ES-I3 (cell line): ENCODE measurements at regions not wholly inside any gene's neighbourhood (a gene's known extent, or its start where the extent isn't known, plus 50 kb on each side); places are given as distances from the start of the nearest gene placed in this dataset.

ENCODE experiments used
- H3K36me3 ChIP-seq: 2 replicates; pipeline ENCODE4 v1.6.1; 2013; ENCODE audit warnings: mild to moderate bottlenecking, low read length, control low read depth, moderate library complexity; ENCODE audit not compliant: insufficient read depth
- H3K4me1 ChIP-seq: 2 replicates; pipeline ENCODE4 v1.6.1; 2013; ENCODE audit warnings: mild to moderate bottlenecking, control low read depth, low read length; ENCODE audit not compliant: insufficient read depth
- H3K9ac ChIP-seq: 2 replicates; pipeline ENCODE4 v1.6.1; 2013; ENCODE audit warnings: low read depth, mild to moderate bottlenecking, low read length, moderate library complexity
- H3K9me3 ChIP-seq: 2 replicates; pipeline ENCODE4 v1.6.1; 2013; ENCODE audit warnings: mild to moderate bottlenecking, low read length, moderate library complexity; ENCODE audit not compliant: control insufficient read depth, insufficient read depth

DNA sequence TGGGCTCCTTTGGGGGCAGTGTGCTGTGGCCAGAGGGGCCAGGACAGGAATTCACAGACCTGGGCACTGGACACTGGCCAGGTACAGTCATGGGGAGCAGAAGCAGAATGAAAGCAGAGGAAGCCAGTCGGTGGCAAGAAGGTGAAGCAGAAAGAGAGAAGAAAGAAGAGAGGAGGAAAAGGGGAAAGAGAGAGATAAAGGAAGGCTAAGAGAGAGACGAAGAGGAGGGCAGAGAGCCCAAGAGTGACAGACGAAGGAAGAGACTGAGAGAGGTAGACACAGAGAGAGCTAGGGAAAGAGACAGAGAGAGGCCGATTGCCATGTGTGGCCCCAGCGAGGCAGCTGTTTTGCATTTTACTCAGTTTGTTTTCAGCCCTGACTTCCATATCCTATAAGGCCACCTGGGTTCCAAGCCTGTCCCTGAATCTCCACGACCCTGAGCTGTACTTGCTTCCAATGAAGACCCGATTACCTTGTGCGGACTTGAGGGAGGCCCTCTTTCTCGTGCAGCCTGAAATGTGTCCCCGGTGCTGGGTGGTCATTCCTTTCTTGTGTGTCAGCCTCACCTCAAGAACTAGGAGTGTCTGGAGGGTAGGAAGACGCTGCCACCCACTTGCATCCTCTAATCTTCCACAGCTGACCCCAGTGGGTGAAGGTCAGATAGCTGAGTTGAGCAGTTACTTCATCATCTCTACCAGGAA lies 73.9 kb downstream of the LSM3 start:
- Histone ChIP-seq H3K9ac (no peak overlapping the region), H3K4me1 (peaks cover 3% of the 10 kb centered on the region; the same call in 1 of the 2 replicates)

GRCh38 chr3:14253022-14253706 lies 74.5 kb downstream of the LSM3 start:
- no peaks in the 10 kb centered on the region for H3K36me3 ChIP-seq
- no peaks in the 10 kb centered on the region for H3K9me3 ChIP-seq
- peaks cover 3% of the 10 kb centered on the region; the same call in 1 of the 2 replicates for H3K4me1 ChIP-seq
- no peak overlapping the region for H3K9ac ChIP-seq

More for the DNA sequence above, 73.9 kb downstream of the LSM3 start:
- H3K36me3 ChIP-seq: no peaks in the 10 kb centered on the region
- no peaks in the 10 kb centered on the region for H3K9me3 ChIP-seq

GRCh38 chr3:14253707-14254382 lies 75.2 kb downstream of the LSM3 start:
- no peaks in the 10 kb centered on the region for H3K36me3 ChIP-seq
- no peaks in the 10 kb centered on the region for H3K9me3 ChIP-seq
- H3K9ac ChIP-seq: no peak overlapping the region
- H3K4me1 ChIP-seq: peaks cover 3% of the 10 kb centered on the region; the same call in 1 of the 2 replicates

GRCh38 chr3:14254812-14255702 lies 76.4 kb downstream of the LSM3 start:
- no peak overlapping the region for H3K9ac ChIP-seq
- no peaks in the 10 kb centered on the region for H3K36me3 ChIP-seq
- peaks cover 3% of the 10 kb centered on the region; the same call in 1 of the 2 replicates for H3K4me1 ChIP-seq
- H3K9me3 ChIP-seq: no peaks in the 10 kb centered on the region

DNA sequence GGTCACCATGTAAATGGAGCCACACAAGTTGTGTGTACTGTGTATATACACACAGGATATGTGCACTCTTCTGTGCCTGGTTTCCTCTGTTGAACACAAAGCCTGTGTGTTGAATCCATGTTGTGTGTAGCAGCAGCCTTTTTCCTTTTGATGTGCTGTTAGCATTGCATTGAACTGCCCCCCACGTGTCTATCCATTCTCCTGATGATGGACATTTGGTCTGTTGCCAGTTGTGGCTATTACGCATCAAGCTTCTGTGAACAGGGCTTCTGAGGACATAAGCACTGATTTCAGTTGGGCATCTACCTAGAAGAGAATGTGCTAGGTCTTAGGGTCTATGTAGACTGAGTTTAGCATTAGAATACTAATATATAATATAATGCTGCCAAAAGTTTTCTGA lies 77.4 kb downstream of the LSM3 start:
- no peaks in the 10 kb centered on the region for H3K36me3 ChIP-seq
- no peaks in the 10 kb centered on the region for H3K9me3 ChIP-seq
- H3K9ac ChIP-seq: no peak overlapping the region
- peaks cover 3% of the 10 kb centered on the region; the same call in 1 of the 2 replicates for H3K4me1 ChIP-seq

- Histone ChIP-seq H3K9ac (no peak overlapping the region), H3K4me1 (peaks cover 3% of the 10 kb centered on the region; the same call in 1 of the 2 replicates), H3K9me3 (no peaks in the 10 kb centered on the region), H3K36me3 (no peaks in the 10 kb centered on the region)
Observed at GRCh38 chr3:14256561-14257342, 78.1 kb downstream of the LSM3 start.

DNA sequence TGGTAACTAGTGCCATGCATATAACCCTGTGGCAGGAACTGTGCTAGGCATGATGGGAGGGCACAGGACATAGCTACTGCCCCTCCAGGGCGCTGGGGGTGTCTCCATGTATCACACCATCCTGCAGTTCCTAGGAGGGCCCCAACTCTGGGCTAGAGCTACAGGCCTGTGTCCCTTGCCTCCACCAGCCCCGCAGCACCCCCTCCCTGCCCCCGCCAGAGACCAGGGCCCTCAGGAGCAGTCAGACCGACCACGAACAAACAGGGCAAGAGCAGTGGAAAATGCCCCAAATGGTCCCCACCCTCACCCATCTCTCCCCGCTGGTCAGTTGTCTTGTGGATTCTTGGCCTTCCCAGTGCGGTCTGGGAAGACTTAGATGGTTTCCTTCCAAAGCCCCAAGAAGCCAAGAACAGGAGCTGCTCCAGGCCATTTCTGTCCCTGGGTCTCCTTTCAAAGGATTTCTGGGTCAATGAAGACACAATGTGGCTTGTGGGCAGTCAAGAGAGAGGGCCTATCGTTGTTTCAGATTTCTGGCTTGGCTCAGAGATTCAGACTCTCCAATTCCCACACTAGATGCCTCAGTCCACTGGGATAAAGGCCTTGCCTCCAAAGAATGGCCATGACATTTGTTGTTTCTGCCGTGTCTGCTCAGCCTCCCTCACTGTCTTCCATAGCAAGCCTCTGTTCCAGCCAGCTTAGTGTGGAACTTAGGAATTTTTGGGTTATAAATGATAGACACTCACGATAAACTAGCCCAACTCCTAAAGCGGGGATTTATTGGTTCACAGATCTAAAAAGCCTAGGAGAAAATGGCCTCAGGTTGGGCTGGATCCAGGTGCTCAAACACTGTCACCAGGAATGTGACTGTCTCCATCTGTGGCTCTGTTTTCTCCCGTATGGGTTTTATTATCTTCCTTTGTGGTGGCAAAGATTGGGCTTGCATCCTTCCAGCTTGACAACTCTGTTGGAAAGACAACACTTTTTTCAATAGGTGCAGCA lies 80.6 kb downstream of the LSM3 start:
- no peaks in the 10 kb centered on the region for H3K36me3 ChIP-seq
- no peaks in the 10 kb centered on the region for H3K9me3 ChIP-seq
- peaks cover 3% of the 10 kb centered on the region; the same call in 1 of the 2 replicates for H3K4me1 ChIP-seq
- no peak overlapping the region for H3K9ac ChIP-seq

- no peaks in the 10 kb centered on the region for H3K9me3 ChIP-seq
- H3K4me1 ChIP-seq: peaks cover 3% of the 10 kb centered on the region; the same call in 1 of the 2 replicates
- no peaks in the 10 kb centered on the region for H3K36me3 ChIP-seq
- H3K9ac ChIP-seq: no peak overlapping the region
Observed at GRCh38 chr3:14260463-14260862, 81.8 kb downstream of the LSM3 start.

GRCh38 chr3:14261229-14261628 lies 82.6 kb downstream of the LSM3 start:
- no peaks in the 10 kb centered on the region for H3K36me3 ChIP-seq
- H3K9ac ChIP-seq: no peak overlapping the region
- no peaks in the 10 kb centered on the region for H3K9me3 ChIP-seq
- H3K4me1 ChIP-seq: peaks cover 3% of the 10 kb centered on the region; the same call in 1 of the 2 replicates

DNA sequence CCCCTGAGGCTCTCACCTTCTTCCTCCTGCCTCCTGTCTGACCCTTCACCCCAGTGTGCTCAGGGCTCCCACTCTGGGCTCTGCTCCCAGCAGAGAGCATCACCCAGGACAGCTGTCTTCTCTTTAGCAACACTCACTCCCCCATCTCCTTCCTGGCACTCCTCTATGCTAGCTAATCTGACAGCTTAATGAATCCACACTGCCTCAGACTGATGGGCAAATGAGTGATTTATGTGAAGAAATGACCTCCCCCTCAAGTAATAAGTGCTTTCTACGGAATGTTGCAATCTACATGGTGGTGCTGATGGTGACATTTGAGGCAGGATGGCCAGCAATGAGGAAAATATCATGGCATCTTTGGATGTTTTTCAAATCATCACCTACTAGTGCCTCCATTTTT lies 83.6 kb downstream of the LSM3 start:
- Histone ChIP-seq H3K4me1 (no peaks in the 10 kb centered on the region), H3K9me3 (no peaks in the 10 kb centered on the region), H3K36me3 (no peaks in the 10 kb centered on the region), H3K9ac (no peak overlapping the region)

DNA sequence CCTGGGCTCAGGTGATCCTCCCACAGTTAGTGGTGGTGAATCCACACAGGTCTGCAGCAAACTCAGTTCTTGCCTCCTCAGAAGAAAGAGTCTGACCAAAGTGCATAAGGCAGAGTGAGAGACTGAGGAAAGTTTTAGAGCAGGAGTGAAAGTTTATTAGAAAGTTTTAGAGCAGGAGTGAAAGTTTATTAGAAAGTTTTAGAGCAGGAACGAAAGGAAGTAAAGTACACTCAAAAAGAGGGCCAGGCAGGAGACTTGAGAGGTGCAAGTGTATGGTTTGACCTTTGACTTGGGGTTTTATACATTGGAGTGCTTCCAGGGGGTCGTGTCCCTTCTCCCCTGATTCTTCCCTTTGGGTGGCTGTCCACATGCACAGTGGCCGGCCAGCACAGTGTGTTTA lies 84.2 kb downstream of the LSM3 start:
- H3K9me3 ChIP-seq: no peaks in the 10 kb centered on the region
- no peaks in the 10 kb centered on the region for H3K36me3 ChIP-seq
- no peak overlapping the region for H3K9ac ChIP-seq
- H3K4me1 ChIP-seq: no peaks in the 10 kb centered on the region

DNA sequence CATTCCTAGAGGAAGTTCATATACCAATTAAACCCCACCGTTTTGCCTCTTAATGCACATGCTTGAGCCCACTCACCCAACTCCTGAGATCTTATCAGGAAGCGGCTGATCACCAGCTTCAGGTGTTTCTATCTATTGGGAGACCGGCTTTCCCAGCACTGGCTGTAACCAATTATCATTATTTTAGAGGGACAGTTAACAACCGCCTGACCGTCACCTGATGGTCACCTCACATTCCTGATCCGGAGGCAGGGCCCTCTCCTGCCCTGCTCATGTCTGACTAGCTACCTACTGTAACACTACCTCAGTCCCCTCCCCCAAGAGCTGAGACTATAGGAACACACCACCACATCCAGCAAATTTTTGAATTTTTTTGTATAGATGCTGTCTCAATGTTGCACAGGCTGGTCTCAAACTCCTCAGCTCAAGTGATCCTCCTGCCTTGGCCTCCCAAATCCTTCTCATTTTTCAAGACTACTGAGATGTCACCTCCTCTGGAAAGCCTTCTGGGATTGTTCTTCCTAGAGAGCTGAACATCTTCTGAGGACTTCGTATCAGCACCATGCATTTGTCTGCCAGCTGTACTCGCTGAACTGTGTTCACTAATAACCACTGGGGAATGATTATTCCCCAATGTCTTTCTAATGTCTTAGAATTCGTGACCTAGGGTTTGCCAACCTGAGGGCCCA lies 84.8 kb downstream of the LSM3 start:
- Histone ChIP-seq H3K9me3 (no peaks in the 10 kb centered on the region), H3K4me1 (no peaks in the 10 kb centered on the region), H3K36me3 (no peaks in the 10 kb centered on the region), H3K9ac (no peak overlapping the region)
